ENCODE measurements at regions not wholly inside any gene's neighbourhood (a gene's known extent, or its start where the extent isn't known, plus 50 kb on each side); places are given as distances from the start of the nearest gene placed in this dataset.
"Not testable (repeated sequence)": the region's sequence is repeated elsewhere in the genome, so short reads cannot be mapped to it uniquely, and the experiment has no call there.

DNA sequence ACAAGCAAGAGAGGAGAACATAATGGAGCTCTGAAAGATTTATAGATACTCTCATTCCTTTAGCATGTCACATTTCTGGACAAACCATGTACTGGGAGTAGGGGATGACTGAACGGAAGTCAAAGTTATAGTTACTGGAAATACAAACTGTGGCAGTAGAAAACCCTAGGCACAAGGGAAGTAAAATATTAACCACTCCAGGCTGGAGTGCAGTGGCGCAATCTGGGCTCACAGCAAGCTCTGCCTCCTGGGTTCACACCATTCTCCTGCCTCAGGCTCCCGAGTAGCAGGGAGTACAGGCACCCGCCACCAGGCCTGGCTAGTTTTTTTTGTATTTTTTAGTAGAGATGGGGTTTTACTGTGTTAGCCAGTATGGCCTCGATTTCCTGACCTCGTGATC lies 167.3 kb downstream of the KDM5D start:
- DNase-seq (no peak), ATAC-seq (no peak)
- POLR2A ChIA-PET: no interaction called here
- no peak overlapping the region for H3K4me3 Mint-ChIP-seq
- peak overlapping the region in 1 of 10 donors; percentile 59 for H3K27ac Mint-ChIP-seq
- no peaks in the 10 kb centered on the region for H3K27me3 Mint-ChIP-seq
- no peaks in the 10 kb centered on the region for H3K9me3 Mint-ChIP-seq
- peaks cover 0 to 55% (median 3%) of the 10 kb centered on the region in 3 donors for H3K36me3 Mint-ChIP-seq
- H3K4me1 Mint-ChIP-seq: peaks cover 42 to 70% (median 65%) of the 10 kb centered on the region in 4 donors

DNA sequence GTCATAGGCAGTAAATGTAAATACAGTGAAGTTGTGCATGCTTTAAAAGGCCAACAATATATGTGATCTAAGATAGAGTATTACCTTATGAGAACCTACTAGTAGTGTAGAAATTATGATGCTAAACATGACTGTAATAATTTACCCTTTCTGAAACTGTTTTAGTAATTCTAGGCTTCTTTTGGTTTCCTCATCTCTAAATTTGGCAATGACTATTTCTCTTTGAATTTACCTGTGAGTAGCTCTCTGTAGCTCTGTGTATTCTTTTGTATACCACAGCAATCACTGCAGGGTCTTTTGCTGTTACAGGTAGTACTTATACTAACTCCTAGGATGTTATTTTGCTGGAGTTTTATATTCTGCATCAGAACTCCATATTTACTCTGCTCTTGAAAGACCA lies 169.6 kb downstream of the KDM5D start:
- H3K27me3 Mint-ChIP-seq: no peaks in the 10 kb centered on the region
- DNase-seq: no peak
- H3K4me3 Mint-ChIP-seq: peak overlapping the region in 1 of 10 donors; percentile 9
- peak overlapping the region in 1 of 10 donors; percentile 8 for H3K27ac Mint-ChIP-seq
- POLR2A ChIA-PET: no interaction called here
- peaks cover 38 to 72% (median 67%) of the 10 kb centered on the region in 4 donors for H3K4me1 Mint-ChIP-seq
- ATAC-seq: no peak
- no peaks in the 10 kb centered on the region for H3K9me3 Mint-ChIP-seq
- H3K36me3 Mint-ChIP-seq: peaks cover 0 to 58% (median 3%) of the 10 kb centered on the region in 3 donors

DNA sequence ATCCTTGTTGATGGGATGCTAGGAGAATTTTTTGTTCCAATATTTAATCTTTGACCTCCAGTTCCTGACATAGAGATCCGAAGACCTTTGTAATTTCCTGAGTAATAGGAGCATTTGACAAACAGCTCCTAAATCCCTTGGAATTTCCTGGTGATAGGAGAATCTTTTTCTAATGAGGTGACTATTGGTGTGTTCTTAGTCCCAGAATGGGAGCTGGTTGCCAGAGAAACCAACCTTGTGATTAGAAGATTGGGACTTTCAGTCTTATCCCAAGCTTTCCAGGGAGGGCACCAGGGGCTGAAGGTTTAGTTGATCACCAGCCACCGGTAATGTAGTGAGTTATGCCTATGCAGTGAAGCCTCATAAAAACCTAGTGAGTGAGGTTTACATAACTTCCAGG lies 170.9 kb downstream of the KDM5D start:
- POLR2A ChIA-PET: no interaction called here
- no peak overlapping the region for H3K27ac Mint-ChIP-seq

DNA sequence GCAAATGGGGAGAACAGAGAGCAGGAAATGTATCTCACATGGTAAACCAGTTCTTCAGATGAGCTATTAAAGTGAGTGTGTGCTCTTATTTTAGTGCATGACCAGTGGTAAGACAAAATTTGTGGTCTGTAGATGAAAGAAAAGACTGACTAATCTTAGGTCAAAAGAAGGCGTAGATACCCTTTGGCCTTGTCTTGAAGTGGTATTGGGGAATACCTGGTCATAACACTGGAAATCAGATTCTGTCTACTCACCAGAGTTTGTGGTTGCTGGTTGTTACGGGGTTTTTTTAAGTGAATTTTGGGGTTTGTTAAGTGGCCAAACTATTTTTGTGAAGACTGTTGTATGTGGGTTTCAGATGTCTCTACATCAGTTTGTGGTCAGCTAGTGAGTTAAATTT lies 173.5 kb downstream of the KDM5D start:
- POLR2A ChIA-PET: interaction anchor here (1.1 kb wide), 1 partner anchor 16 kb away, joined by 3 read pairs; no protein-coding TSS in a partner anchor
- H3K4me3 Mint-ChIP-seq: peak overlapping the region in 6 of 10 donors; percentile 57 to 91 (median 78)
- H3K4me1 Mint-ChIP-seq: peaks cover 37 to 68% (median 56%) of the 10 kb centered on the region in 4 donors
- H3K27ac Mint-ChIP-seq: peak overlapping the region in 4 of 10 donors; percentile 29 to 99 (median 90)
- H3K36me3 Mint-ChIP-seq: peaks cover 0 to 38% (median 0%) of the 10 kb centered on the region in 3 donors
- ATAC-seq (no peak), DNase-seq (no peak)
- H3K9me3 Mint-ChIP-seq: no peaks in the 10 kb centered on the region
- H3K27me3 Mint-ChIP-seq: no peaks in the 10 kb centered on the region

More for the DNA sequence above, 170.9 kb downstream of the KDM5D start:
- peaks cover 33 to 66% (median 59%) of the 10 kb centered on the region in 4 donors for H3K4me1 Mint-ChIP-seq
- no peak for DNase-seq
- peaks cover 0 to 58% (median 3%) of the 10 kb centered on the region in 3 donors for H3K36me3 Mint-ChIP-seq
- no peaks in the 10 kb centered on the region for H3K9me3 Mint-ChIP-seq
- peak overlapping the region in 1 of 10 donors; percentile 3 for H3K4me3 Mint-ChIP-seq
- H3K27me3 Mint-ChIP-seq: no peaks in the 10 kb centered on the region
- ATAC-seq: no peak

DNA sequence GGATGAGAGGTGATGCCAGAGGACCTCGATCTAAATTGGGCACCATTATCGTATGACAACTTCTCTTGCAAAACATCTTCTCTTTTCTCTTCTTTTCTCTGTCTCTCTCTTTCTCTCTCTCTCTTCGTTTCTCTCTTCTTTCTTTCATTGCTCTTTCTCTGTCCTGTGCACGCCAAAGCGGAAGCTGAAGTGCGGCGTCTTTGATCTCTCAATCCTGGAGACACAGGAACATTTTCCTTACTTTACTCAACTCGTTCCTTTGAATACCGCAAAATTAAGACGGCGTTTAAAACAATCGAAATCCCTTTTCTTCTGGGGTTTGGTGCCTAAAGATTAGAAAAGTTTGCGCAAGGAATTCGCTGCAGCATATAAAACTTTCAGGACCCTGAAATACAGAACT lies 176.6 kb downstream of the KDM5D start:
- POLR2A ChIA-PET: interaction anchor here (0.6 to 2.7 kb wide), 15 partner anchors 11 to 1007 kb away, joined by 3 to 32 read pairs (median 6); partner anchors contain the start of genes EIF1AY and KDM5D
- DNase-seq (no peak), ATAC-seq (peak in 1 of 2 donors; percentile 1)
- Mint-ChIP-seq H3K36me3 (peaks cover 0 to 18% (median 0%) of the 10 kb centered on the region in 3 donors), H3K9me3 (no peaks in the 10 kb centered on the region), H3K4me3 (peak overlapping the region in 6 of 10 donors; percentile 91 to 99 (median 94)), H3K4me1 (peaks cover 23 to 47% (median 38%) of the 10 kb centered on the region in 4 donors), H3K27ac (peak overlapping the region in 5 of 10 donors; percentile 97 to 100 (median 99)), H3K27me3 (no peaks in the 10 kb centered on the region)

DNA sequence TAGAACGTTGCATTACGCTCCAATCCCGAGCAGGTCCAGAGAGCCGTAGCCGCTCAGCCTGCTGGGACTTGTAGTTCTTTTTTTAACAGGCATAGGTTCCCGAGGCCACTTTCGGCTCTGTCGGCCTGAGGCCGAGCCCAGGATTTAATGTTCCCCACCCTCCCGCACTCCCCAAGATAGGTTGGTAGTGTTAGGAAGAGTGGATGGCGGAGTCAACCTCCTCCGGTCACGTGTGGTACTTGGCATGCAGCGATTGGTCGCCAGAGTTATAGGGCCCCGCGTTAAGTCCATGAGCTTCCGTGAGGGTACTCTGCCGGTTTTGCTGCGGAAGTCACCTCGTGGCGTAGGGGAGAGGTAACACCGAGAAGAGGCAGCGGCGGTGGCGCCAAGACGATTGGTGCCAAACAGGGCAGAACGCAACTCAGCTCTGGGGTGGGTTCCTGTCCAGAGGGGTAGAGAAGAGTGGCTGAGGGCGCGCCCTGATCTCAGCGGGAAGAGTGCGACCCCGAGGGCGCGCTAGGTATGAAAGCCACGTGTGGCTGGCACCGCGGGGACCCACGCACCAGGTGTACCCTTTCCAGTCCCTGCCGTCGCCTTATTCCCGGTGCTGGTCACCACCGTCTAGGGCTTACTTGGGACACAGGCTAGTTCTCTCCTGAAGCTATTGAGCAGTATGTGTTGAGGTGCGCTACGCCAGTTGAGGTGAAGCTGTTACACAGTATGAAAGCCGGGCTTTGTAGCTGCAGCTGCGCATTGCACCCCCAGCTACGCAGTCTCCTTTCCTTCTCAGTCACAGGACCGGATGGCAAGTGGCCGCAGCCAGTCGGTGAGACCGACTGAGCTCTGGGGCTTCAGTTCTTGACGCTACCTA lies 177.2 kb downstream of the KDM5D start:
- H3K9me3 Mint-ChIP-seq: no peaks in the 10 kb centered on the region
- peak; percentile 82 to 84 for ATAC-seq
- POLR2A ChIA-PET: interaction anchor here (0.6 to 2.7 kb wide), 15 partner anchors 12 to 1008 kb away, joined by 3 to 32 read pairs (median 6); partner anchors contain the start of genes EIF1AY and KDM5D
- peaks cover 21 to 41% (median 32%) of the 10 kb centered on the region in 4 donors for H3K4me1 Mint-ChIP-seq
- peak in 7 of 10 donors; percentile 60 to 92 (median 79) for DNase-seq
- peaks cover 0 to 11% (median 0%) of the 10 kb centered on the region in 3 donors for H3K36me3 Mint-ChIP-seq
- peak overlapping the region in 5 of 10 donors; percentile 97 to 100 (median 99) for H3K27ac Mint-ChIP-seq
- no peaks in the 10 kb centered on the region for H3K27me3 Mint-ChIP-seq
- peak overlapping the region in 6 of 10 donors; percentile 91 to 99 (median 94) for H3K4me3 Mint-ChIP-seq

DNA sequence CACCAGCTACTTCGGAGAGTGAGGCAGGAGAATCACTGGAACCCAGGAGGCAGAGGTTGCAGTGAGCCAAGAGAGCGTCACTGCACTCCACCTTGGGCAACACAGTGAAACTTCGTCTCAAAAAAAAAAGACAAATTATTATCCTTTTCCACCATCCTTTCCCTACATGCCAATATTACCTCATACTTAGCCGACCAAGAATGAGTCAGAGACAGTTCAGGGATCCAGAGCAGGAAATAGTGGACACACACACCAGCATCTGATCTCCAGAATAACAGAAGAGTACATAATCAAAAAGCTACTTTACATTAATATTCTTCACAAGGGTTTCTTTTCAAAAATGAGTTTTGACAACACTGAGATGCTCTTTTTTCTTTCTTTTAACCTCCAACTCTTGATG lies 185.4 kb downstream of the KDM5D start:
- no peak overlapping the region for H3K4me3 Mint-ChIP-seq
- no peak for DNase-seq
- H3K36me3 Mint-ChIP-seq: peaks cover 0 to 11% (median 4%) of the 10 kb centered on the region in 3 donors
- no peaks in the 10 kb centered on the region for H3K4me1 Mint-ChIP-seq
- POLR2A ChIA-PET: no interaction called here
- no peak overlapping the region for H3K27ac Mint-ChIP-seq
- H3K27me3 Mint-ChIP-seq: no peaks in the 10 kb centered on the region
- no peaks in the 10 kb centered on the region for H3K9me3 Mint-ChIP-seq
- ATAC-seq: no peak

DNA sequence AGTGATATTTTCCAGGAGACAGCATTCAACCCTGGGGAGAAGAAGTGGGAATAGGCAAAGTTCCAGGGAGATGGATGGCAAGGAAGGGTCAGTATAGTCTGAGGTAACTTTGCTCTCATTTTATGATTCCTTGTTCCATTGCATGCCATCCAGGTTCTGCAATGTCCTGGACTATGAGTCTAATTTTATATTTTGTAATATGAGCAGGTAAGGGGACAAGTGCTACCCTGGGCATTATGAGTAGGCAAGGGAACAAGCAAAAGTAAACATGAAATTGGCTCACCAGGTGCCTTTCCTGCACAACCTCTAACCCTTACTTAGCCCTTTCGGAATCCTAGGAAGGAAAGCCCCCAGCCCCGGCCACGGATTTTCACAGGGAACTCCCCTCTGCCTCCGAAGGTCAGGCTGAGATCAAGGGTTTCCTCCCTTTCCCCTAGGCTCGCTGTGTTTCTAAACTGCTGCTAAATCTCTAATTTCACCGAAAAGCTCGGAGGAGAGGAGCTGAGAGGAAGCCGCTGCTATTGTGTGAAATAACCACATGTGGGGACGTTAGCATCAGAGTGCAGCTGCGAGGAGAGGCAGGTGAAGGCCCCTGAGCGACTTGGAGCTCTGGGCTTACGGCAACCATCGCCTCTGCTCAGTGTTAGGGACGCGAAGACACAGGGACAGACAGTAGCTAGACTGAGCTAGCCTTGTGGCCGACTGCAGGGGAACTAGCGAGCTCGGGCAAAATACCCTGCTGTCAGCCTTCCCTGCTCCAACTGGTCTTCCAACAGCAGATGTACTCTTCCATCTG lies 194.7 kb downstream of the KDM5D start:
- Mint-ChIP-seq H3K27ac (peak overlapping the region in 4 of 10 donors; percentile 12 to 86 (median 48)), H3K4me1 (peaks cover 2 to 9% (median 6%) of the 10 kb centered on the region in 4 donors), H3K4me3 (peak overlapping the region in 4 of 10 donors; percentile 26 to 72 (median 36)), H3K27me3 (peaks cover 0 to 3% (median 0%) of the 10 kb centered on the region in 5 donors), H3K9me3 (no peaks in the 10 kb centered on the region), H3K36me3 (no peaks in the 10 kb centered on the region)
- POLR2A ChIA-PET: interaction anchor here (2.3 kb wide), 1 partner anchor 18 kb away, joined by 6 read pairs; no protein-coding TSS in a partner anchor
- peak; percentile 46 to 94 for ATAC-seq
- peak in 1 of 10 donors; percentile 29 for DNase-seq

DNA sequence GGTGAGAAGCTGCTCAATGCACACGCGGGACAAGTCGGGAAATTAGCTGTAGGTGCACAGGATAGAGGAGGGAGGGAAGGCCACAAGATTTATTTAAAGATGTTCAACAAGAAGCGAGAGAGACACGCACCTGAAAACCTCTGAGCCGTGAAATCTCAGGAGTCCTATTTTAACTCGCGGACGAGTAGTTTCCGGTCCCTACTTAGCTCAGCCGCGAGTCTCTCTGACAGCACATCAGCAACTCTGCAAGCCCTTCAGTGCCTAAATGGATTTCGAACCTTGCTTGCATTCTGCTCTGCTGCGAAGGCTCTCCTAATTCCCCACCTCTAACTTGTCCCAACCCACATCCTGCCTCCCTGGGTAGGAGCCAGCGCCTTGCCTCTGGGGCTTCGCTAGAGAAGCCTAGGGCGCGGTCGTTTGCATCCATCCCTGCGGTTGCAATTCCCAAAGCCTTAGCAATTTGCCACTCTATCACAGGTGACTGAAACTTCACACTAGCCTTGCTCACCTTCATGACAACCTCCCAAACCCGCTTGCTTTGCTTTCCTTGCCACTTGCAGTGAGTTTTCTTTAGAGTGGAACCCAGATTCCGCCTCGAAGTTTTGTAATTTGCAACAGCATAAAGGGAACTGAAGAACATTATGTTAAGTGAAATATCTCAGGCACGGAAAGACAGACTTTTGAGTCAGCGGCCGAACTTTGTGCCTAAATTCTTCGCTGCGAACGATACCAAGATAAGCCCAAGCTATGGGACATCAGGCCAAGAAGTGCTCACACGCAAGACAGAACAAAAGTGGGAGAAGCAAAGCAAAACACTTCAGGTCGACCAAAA lies 202.8 kb downstream of the KDM5D start:
- Mint-ChIP-seq H3K4me1 (peaks cover 0 to 12% (median 0%) of the 10 kb centered on the region in 4 donors), H3K9me3 (no peaks in the 10 kb centered on the region), H3K36me3 (no peaks in the 10 kb centered on the region), H3K27me3 (no peaks in the 10 kb centered on the region), H3K27ac (peak overlapping the region in 1 of 10 donors; percentile 32), H3K4me3 (peak overlapping the region in 3 of 10 donors; percentile 42 to 68 (median 58))
- ATAC-seq: peak in 1 of 2 donors; percentile 46
- POLR2A ChIA-PET: no interaction called here
- DNase-seq: no peak

DNA sequence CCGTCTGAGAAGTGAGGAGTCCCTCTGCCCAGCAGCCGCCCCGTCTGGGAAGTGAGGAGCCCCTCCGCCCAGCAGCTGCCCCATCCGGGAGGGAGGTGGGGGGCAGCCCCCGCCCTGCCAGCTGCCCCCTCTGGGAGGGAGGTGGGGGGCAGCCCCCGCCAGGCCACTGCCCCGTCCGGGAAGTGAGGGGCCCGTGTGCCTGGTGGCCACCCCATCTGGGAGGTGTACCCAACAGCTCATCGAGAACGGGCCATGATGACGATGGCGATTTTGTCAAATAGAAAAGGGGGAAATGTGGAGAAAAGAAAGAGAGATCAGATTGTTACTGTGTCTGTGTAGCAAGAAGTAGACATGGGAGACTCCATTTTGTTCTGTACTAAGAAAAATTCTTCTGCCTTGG lies 208.8 kb downstream of the KDM5D start:
- H3K27me3 Mint-ChIP-seq, H3K4me3 Mint-ChIP-seq, DNase-seq, H3K36me3 Mint-ChIP-seq, ATAC-seq, POLR2A ChIA-PET, H3K9me3 Mint-ChIP-seq, H3K27ac Mint-ChIP-seq, H3K4me1 Mint-ChIP-seq: not testable (repeated sequence)

DNA sequence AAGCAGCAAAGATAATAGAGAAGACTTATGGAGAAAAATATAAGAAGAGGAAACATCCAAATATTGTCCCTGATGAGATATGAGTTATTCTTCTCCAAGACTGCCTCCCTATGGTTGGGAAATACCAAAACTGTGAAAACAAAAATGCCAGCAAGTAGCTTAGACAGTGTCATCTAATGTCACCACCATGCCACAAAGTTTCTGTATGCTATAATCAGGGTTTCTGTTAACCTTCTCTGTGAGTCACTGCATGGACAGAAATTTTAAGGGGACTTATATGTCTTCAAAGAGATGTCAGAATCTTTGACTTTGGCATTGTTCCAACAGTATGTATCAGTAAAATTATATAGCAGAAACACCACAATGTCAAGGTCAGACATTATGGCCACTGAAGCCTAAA lies 222.6 kb downstream of the KDM5D start:
- Mint-ChIP-seq H3K36me3 (peaks cover 0 to 3% (median 0%) of the 10 kb centered on the region in 3 donors), H3K9me3 (peaks cover 0 to 4% (median 0%) of the 10 kb centered on the region in 9 donors), H3K27ac (no peak overlapping the region), H3K4me3 (no peak overlapping the region), H3K27me3 (peaks cover 0 to 2% (median 0%) of the 10 kb centered on the region in 5 donors), H3K4me1 (peaks cover 0 to 6% (median 3%) of the 10 kb centered on the region in 4 donors)
- DNase-seq: no peak
- no peak for ATAC-seq
- POLR2A ChIA-PET: no interaction called here

Measured in naive thymus-derived CD8-positive, alpha-beta T cell (primary cell).